ENCODE measurements at regions not wholly inside any gene's neighbourhood (a gene's known extent, or its start where the extent isn't known, plus 50 kb on each side); places are given as distances from the start of the nearest gene placed in this dataset.

DNA sequence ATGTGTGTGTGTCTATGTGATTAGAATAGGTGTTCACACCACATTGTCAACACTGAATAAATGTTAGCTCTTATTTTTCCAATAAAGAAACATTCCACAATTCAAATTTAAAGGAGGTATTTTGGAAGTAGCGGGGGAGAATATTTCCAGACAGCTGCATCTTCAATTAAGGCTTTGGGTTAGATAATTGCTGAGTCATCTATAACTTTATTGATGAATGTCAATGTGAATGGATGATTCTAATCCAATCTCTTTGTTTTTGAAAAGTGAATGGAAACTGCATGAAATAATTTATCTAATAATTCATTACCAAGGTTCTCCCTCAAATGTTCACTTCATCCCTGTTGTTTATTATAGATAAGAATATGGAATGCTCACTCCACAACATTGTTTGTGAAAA lies 625.2 kb downstream of the IRS1 start:
- TF ChIP-seq, protein P1, sequence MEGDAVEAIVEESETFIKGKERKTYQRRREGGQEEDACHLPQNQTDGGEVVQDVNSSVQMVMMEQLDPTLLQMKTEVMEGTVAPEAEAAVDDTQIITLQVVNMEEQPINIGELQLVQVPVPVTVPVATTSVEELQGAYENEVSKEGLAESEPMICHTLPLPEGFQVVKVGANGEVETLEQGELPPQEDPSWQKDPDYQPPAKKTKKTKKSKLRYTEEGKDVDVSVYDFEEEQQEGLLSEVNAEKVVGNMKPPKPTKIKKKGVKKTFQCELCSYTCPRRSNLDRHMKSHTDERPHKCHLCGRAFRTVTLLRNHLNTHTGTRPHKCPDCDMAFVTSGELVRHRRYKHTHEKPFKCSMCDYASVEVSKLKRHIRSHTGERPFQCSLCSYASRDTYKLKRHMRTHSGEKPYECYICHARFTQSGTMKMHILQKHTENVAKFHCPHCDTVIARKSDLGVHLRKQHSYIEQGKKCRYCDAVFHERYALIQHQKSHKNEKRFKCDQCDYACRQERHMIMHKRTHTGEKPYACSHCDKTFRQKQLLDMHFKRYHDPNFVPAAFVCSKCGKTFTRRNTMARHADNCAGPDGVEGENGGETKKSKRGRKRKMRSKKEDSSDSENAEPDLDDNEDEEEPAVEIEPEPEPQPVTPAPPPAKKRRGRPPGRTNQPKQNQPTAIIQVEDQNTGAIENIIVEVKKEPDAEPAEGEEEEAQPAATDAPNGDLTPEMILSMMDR (conservative IDR thresholded peaks at IDR 0.05; ENCODE audit: low read depth in 2 of 2): no peak
- no peak for TF ChIP-seq POLR2AphosphoS5 (IDR thresholded peaks at IDR 0.05; ENCODE audit: low read depth)
- TF ChIP-seq, protein P2, sequence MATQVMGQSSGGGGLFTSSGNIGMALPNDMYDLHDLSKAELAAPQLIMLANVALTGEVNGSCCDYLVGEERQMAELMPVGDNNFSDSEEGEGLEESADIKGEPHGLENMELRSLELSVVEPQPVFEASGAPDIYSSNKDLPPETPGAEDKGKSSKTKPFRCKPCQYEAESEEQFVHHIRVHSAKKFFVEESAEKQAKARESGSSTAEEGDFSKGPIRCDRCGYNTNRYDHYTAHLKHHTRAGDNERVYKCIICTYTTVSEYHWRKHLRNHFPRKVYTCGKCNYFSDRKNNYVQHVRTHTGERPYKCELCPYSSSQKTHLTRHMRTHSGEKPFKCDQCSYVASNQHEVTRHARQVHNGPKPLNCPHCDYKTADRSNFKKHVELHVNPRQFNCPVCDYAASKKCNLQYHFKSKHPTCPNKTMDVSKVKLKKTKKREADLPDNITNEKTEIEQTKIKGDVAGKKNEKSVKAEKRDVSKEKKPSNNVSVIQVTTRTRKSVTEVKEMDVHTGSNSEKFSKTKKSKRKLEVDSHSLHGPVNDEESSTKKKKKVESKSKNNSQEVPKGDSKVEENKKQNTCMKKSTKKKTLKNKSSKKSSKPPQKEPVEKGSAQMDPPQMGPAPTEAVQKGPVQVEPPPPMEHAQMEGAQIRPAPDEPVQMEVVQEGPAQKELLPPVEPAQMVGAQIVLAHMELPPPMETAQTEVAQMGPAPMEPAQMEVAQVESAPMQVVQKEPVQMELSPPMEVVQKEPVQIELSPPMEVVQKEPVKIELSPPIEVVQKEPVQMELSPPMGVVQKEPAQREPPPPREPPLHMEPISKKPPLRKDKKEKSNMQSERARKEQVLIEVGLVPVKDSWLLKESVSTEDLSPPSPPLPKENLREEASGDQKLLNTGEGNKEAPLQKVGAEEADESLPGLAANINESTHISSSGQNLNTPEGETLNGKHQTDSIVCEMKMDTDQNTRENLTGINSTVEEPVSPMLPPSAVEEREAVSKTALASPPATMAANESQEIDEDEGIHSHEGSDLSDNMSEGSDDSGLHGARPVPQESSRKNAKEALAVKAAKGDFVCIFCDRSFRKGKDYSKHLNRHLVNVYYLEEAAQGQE (IDR thresholded peaks at IDR 0.05; ENCODE audit: unreplicated experiment): no peak
- TF ChIP-seq EZH2 (IDR thresholded peaks at IDR 0.05; ENCODE audit: low read depth, unreplicated experiment): no peak
- TF ChIP-seq EZH2phosphoT487 (IDR thresholded peaks at IDR 0.05; ENCODE audit: unreplicated experiment): no peak
- TF ChIP-seq, protein P3, sequence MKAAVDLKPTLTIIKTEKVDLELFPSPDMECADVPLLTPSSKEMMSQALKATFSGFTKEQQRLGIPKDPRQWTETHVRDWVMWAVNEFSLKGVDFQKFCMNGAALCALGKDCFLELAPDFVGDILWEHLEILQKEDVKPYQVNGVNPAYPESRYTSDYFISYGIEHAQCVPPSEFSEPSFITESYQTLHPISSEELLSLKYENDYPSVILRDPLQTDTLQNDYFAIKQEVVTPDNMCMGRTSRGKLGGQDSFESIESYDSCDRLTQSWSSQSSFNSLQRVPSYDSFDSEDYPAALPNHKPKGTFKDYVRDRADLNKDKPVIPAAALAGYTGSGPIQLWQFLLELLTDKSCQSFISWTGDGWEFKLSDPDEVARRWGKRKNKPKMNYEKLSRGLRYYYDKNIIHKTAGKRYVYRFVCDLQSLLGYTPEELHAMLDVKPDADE (IDR thresholded peaks at IDR 0.05): no peak
- TF ChIP-seq JUNB (IDR thresholded peaks at IDR 0.05; ENCODE audit: unreplicated experiment): no peak
- no peak for TF ChIP-seq ZNF114 (CRISPR knock-in tag; IDR thresholded peaks at IDR 0.05)
- TF ChIP-seq NANOG (IDR thresholded peaks at IDR 0.05; ENCODE audit: borderline replicate concordance): no peak
- no peak for TF ChIP-seq ZNF331 (CRISPR knock-in tag; IDR thresholded peaks at IDR 0.05; ENCODE audit: low read depth)
- no peak for TF ChIP-seq CREB1 (CRISPR knock-in tag; IDR thresholded peaks at IDR 0.05; ENCODE audit: low read depth)
- TF ChIP-seq STAT1 (IDR thresholded peaks at IDR 0.05; ENCODE audit: unreplicated experiment): no peak
